Right renal cortex interstitium (tissue), 3 donors: ENCODE measurements at regions not wholly inside any gene's neighbourhood (a gene's known extent, or its start where the extent isn't known, plus 50 kb on each side); places are given as distances from the start of the nearest gene placed in this dataset.

Experiments used
- DNase-seq, 3 donors: peaks; one replicate each; pipeline ENCODE4 v3.0.0-alpha.2; 2013; ENCODE audit warnings: low read depth in 3 of 3, low spot score in 2 of 3

GRCh38 chr2:42965196-42965595 is 172.8 kb upstream of the HAAO start:
- no peak for DNase-seq

GRCh38 chr2:42964439-42965083 is 172.2 kb upstream of the HAAO start:
- no peak for DNase-seq

GRCh38 chr2:42963452-42964068 is 171.2 kb upstream of the HAAO start:
- no peak for DNase-seq

GRCh38 chr2:42962508-42962953 is 170.1 kb upstream of the HAAO start:
- no peak for DNase-seq

- DNase-seq = no peak
Measured at GRCh38 chr2:42961961-42962360, 169.6 kb upstream of the HAAO start.

- no peak for DNase-seq
Measured at GRCh38 chr2:42961385-42961811, 169.0 kb upstream of the HAAO start.

- DNase-seq = no peak
Measured at GRCh38 chr2:42960842-42961180, 168.4 kb upstream of the HAAO start.

GRCh38 chr2:42960002-42960841 is 167.8 kb upstream of the HAAO start:
- no peak for DNase-seq

- DNase-seq = no peak
Measured at GRCh38 chr2:42959234-42960001, 167.0 kb upstream of the HAAO start.

GRCh38 chr2:42958741-42959233 is 166.4 kb upstream of the HAAO start:
- DNase-seq = no peak

- no peak for DNase-seq
Measured at GRCh38 chr2:42957861-42958301, 165.5 kb upstream of the HAAO start.

- DNase-seq = no peak
Measured at GRCh38 chr2:42957109-42957860, 164.9 kb upstream of the HAAO start.

- no peak for DNase-seq
Measured at GRCh38 chr2:42954227-42954962, 162.0 kb upstream of the HAAO start.

- no peak for DNase-seq
Measured at GRCh38 chr2:42953216-42953615, 160.8 kb upstream of the HAAO start.

GRCh38 chr2:42951263-42951938 is 159.0 kb upstream of the HAAO start:
- DNase-seq = no peak

GRCh38 chr2:42949125-42949524 is 156.7 kb upstream of the HAAO start:
- no peak for DNase-seq

GRCh38 chr2:42947809-42948600 is 155.6 kb upstream of the HAAO start:
- no peak for DNase-seq

GRCh38 chr2:42944779-42945415 is 152.5 kb upstream of the HAAO start:
- no peak for DNase-seq
